DOHH2 (cell line): ENCODE measurements at regions not wholly inside any gene's neighbourhood (a gene's known extent, or its start where the extent isn't known, plus 50 kb on each side); places are given as distances from the start of the nearest gene placed in this dataset.

ENCODE experiments used
- EZH2phosphoT487 ChIP-seq: fragments of 200-600 bp; sonication (generic); IDR thresholded peaks from 2 replicates; pipeline ENCODE4 v1.6.1; 2017; ENCODE audit warnings: borderline replicate concordance, mild to moderate bottlenecking, antibody characterized with exemption, low read length, moderate library complexity, mixed read lengths
- TF ChIP-seq, protein P1 (sequence below): fragments of 200-600 bp; sonication (generic); IDR thresholded peaks from one replicate; pipeline ENCODE4 v1.5.1; 2014; ENCODE audit warnings: antibody characterized with exemption, mild to moderate bottlenecking, low read depth, low read length; ENCODE audit not compliant: poor library complexity, severe bottlenecking

DNA sequence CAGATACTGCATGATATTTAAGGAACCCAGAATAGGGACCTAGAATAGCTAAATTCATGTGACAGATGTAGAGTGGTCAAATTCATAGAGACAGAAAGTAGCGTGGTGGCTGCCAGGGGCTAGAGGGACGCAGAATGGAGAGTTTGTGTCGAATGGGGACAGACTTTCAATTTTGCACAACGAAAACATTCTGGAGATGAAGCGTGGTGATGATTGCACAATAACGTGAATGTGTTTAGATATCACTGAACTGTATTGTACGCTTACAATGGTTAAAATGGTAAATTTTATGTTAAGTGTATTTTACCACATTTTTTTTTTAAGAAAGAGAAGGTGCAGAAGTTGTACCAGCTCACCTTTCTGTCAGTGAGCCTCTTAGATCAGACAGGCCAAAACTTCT lies 137.8 kb upstream of the TNS3 start:
- TF ChIP-seq, protein P1, sequence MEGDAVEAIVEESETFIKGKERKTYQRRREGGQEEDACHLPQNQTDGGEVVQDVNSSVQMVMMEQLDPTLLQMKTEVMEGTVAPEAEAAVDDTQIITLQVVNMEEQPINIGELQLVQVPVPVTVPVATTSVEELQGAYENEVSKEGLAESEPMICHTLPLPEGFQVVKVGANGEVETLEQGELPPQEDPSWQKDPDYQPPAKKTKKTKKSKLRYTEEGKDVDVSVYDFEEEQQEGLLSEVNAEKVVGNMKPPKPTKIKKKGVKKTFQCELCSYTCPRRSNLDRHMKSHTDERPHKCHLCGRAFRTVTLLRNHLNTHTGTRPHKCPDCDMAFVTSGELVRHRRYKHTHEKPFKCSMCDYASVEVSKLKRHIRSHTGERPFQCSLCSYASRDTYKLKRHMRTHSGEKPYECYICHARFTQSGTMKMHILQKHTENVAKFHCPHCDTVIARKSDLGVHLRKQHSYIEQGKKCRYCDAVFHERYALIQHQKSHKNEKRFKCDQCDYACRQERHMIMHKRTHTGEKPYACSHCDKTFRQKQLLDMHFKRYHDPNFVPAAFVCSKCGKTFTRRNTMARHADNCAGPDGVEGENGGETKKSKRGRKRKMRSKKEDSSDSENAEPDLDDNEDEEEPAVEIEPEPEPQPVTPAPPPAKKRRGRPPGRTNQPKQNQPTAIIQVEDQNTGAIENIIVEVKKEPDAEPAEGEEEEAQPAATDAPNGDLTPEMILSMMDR, result no peak
- TF ChIP-seq EZH2phosphoT487, result no peak
